Smooth muscle cell (in vitro differentiated cells): ENCODE measurements at regions not wholly inside any gene's neighbourhood (a gene's known extent, or its start where the extent isn't known, plus 50 kb on each side); places are given as distances from the start of the nearest gene placed in this dataset.
A peak's percentile ranks its signal among the peaks of the same experiment; 100 is the strongest.

Experiments
- DNase-seq: peaks from one replicate; lab custom pipeline; 2025; ENCODE audit not compliant: unreplicated experiment; lab: John Stamatoyannopoulos, UW
- H2AFZ ChIP-seq: fragments of 200-600 bp; sonication (generic); 2 replicates; pipeline ENCODE4 v1.6.0; 2016; ENCODE audit warnings: antibody characterized with exemption, low read depth, mild to moderate bottlenecking
- H3F3A ChIP-seq: fragments of 200-600 bp; sonication (generic); 2 replicates; pipeline ENCODE4 v1.6.0; 2017; ENCODE audit warnings: antibody characterized with exemption, low read depth
- H3K27ac ChIP-seq: fragments of 200-600 bp; sonication (generic); 2 replicates; pipeline ENCODE4 v1.5.1; 2016; ENCODE audit warnings: low read depth, mild to moderate bottlenecking
- H3K27me3 ChIP-seq: fragments of 200-600 bp; sonication (generic); 2 replicates; pipeline ENCODE4 v1.6.1; 2016; ENCODE audit warnings: low read depth, mild to moderate bottlenecking
- H3K36me3 ChIP-seq: fragments of 200-600 bp; sonication (generic); 2 replicates; pipeline ENCODE4 v1.5.1; 2016; ENCODE audit warnings: low read depth
- H3K4me1 ChIP-seq: fragments of 200-600 bp; sonication (generic); 2 replicates; pipeline ENCODE4 v1.5.1; 2016; ENCODE audit warnings: low read depth
- H3K4me2 ChIP-seq: fragments of 200-600 bp; sonication (generic); 2 replicates; pipeline ENCODE4 v1.6.0; 2016; ENCODE audit warnings: mild to moderate bottlenecking
- H3K4me3 ChIP-seq: fragments of 200-600 bp; sonication (generic); 2 replicates; pipeline ENCODE4 v1.5.1; 2016; ENCODE audit warnings: mild to moderate bottlenecking
- H3K79me2 ChIP-seq: fragments of 200-600 bp; sonication (generic); 2 replicates; pipeline ENCODE4 v1.6.0; 2016; ENCODE audit warnings: low read depth, mild to moderate bottlenecking
- H3K9ac ChIP-seq: fragments of 200-600 bp; sonication (generic); 2 replicates; pipeline ENCODE4 v1.6.0; 2016; ENCODE audit warnings: low read depth
- H3K9me3 ChIP-seq: fragments of 200-600 bp; sonication (generic); replicated peaks from 2 replicates; pipeline ENCODE4 v1.5.1; 2016; ENCODE audit warnings: low read depth
- H4K20me1 ChIP-seq: fragments of 200-600 bp; sonication (generic); 2 replicates; pipeline ENCODE4 v1.6.0; 2016; ENCODE audit warnings: low read depth
- CTCF ChIP-seq: fragments of 200-600 bp; sonication (generic); IDR thresholded peaks from 2 replicates; pipeline ENCODE4 v1.5.1; 2017; ENCODE audit warnings: borderline replicate concordance, mild to moderate bottlenecking, antibody characterized with exemption; ENCODE audit not compliant: insufficient read depth, poor library complexity, severe bottlenecking
- WGBS: methylation state at CpG from one replicate; pipeline ENCODE4 v1.1.7; 2016; ENCODE audit warnings: low lambda C conversion rate; 5-methylcytosine and 5-hydroxymethylcytosine counted together

- Histone ChIP-seq H3F3A (no peaks in the 10 kb centered on the region), H3K4me2 (no peak overlapping the region), H3K9me3 (no peaks in the 10 kb centered on the region), H3K79me2 (no peaks in the 10 kb centered on the region), H4K20me1 (no peaks in the 10 kb centered on the region), H2AFZ (no peak overlapping the region), H3K27ac (no peak overlapping the region), H3K9ac (no peak overlapping the region), H3K4me1 (no peaks in the 10 kb centered on the region), H3K4me3 (no peak overlapping the region), H3K27me3 (no peaks in the 10 kb centered on the region), H3K36me3 (no peaks in the 10 kb centered on the region)
- TF ChIP-seq CTCF, result no peak
- DNase-seq, result no peak
Measured at GRCh38 chr5:111963555-111963954, 206.6 kb upstream of the NREP start.

- Histone ChIP-seq H3K4me2 (no peak overlapping the region), H3K4me3 (no peak overlapping the region), H3K9ac (no peak overlapping the region), H3K79me2 (no peaks in the 10 kb centered on the region), H3K27me3 (no peaks in the 10 kb centered on the region), H3F3A (no peaks in the 10 kb centered on the region), H2AFZ (no peak overlapping the region), H3K4me1 (no peaks in the 10 kb centered on the region), H3K27ac (no peak overlapping the region), H3K36me3 (no peaks in the 10 kb centered on the region), H3K9me3 (no peaks in the 10 kb centered on the region), H4K20me1 (no peaks in the 10 kb centered on the region)
- no peak for TF ChIP-seq CTCF
- WGBS, result over 99% methylated on average over 9 of the region's 9 CpGs
- DNase-seq, result no peak
Measured at GRCh38 chr5:111962906-111963305, 205.9 kb upstream of the NREP start.

GRCh38 chr5:111961862-111962261 is 204.9 kb upstream of the NREP start:
- peak overlapping the region; percentile 54 for H2AFZ ChIP-seq
- no peak overlapping the region for H3K4me2 ChIP-seq
- H3K27ac ChIP-seq, result peak overlapping the region; percentile 40
- no peaks in the 10 kb centered on the region for H3F3A ChIP-seq
- H3K36me3 ChIP-seq, result no peaks in the 10 kb centered on the region
- H3K27me3 ChIP-seq, result no peaks in the 10 kb centered on the region
- no peaks in the 10 kb centered on the region for H4K20me1 ChIP-seq
- H3K9ac ChIP-seq, result no peak overlapping the region
- H3K4me1 ChIP-seq, result no peaks in the 10 kb centered on the region
- WGBS, result 6% methylated on average over 1 of the region's 1 CpG
- no peak overlapping the region for H3K4me3 ChIP-seq
- no peak for DNase-seq
- no peaks in the 10 kb centered on the region for H3K9me3 ChIP-seq
- H3K79me2 ChIP-seq, result no peaks in the 10 kb centered on the region
- TF ChIP-seq CTCF, result no peak

GRCh38 chr5:111960476-111961215 is 203.7 kb upstream of the NREP start:
- H3K79me2 ChIP-seq, result no peaks in the 10 kb centered on the region
- no peak overlapping the region for H2AFZ ChIP-seq
- H3K27me3 ChIP-seq, result no peaks in the 10 kb centered on the region
- no peak for DNase-seq
- peak overlapping the region; percentile 11 for H3K4me2 ChIP-seq
- H3F3A ChIP-seq, result no peaks in the 10 kb centered on the region
- H3K4me1 ChIP-seq, result no peaks in the 10 kb centered on the region
- H3K27ac ChIP-seq, result peak overlapping the region; percentile 40
- no peak for TF ChIP-seq CTCF
- H4K20me1 ChIP-seq, result no peaks in the 10 kb centered on the region
- no peaks in the 10 kb centered on the region for H3K36me3 ChIP-seq
- no peak overlapping the region for H3K4me3 ChIP-seq
- H3K9ac ChIP-seq, result no peak overlapping the region
- 20% methylated on average over 2 of the region's 2 CpGs for WGBS
- H3K9me3 ChIP-seq, result no peaks in the 10 kb centered on the region
